HG03064 (cell line): ENCODE measurements at regions not wholly inside any gene's neighbourhood (a gene's known extent, or its start where the extent isn't known, plus 50 kb on each side); places are given as distances from the start of the nearest gene placed in this dataset.

Experiments
- ATAC-seq: cut with Tn5 transposase; IDR thresholded peaks from one replicate; pipeline ENCODE4 v1.9.1; 2021; ENCODE audit warnings: low read depth; ENCODE audit not compliant: unreplicated experiment

DNA sequence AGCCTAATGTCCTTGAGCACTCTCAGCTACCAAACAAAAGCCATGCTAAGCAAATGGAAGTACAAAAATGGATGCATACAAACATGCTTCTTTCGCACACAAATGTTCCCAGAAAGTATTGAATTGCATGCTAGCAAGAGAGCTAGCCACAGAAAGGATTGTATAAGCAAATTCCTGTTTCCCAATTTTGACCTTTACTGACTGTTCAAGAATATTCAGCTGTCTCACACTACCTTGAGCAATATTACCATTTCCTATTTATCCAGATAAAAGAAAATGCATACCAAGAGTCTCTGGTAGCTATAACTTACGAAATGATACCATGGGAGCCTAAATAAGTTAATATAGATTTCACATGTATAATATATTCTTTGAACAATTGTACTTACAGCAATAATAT lies 264.6 kb downstream of the TMEM167A start:
- no peak for ATAC-seq

- no peak for ATAC-seq
Observed at GRCh38 chr5:82811490-82811889, 265.7 kb downstream of the TMEM167A start.

- ATAC-seq, result no peak
Observed at GRCh38 chr5:82809420-82810143, 267.6 kb downstream of the TMEM167A start.

GRCh38 chr5:82808960-82809359 lies 268.2 kb downstream of the TMEM167A start:
- ATAC-seq, result no peak

DNA sequence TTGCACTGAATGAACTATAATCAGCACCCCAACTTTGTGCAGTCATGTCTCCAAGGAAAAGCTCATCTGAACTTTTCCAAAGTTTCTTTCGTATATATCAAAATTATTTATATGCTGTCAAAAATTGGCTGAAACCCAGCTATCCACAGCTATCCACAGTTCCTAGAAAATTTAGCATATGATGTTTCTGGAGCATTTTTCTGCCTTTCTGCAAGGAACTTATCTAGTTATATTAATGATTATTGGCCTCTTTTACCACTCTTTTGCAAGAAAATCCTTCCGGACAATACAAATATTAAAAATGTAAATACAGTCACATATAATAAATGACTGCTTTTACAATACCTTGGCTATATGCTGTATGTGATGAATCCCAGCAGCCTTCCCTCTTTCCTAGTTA lies 270.2 kb downstream of the TMEM167A start:
- ATAC-seq, result no peak

DNA sequence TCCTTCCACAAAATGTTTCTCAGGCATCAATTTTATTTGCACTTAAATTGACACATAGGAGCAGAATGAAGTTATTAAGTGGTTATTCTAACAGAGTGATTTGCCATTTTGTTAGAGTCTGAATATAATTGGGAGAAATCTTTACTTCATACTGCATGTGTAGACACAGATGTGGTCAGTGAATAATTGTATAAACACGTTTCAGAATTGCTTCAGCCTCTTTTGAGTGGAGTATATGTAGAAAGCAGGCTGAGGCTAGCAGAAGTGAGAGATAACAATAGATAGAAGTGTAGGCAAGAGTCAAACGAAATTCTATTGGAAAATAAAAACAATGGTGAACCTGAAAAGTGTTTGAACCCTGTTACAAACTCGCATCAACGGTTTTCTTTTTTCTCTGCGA lies 270.7 kb downstream of the TMEM167A start:
- ATAC-seq, result no peak

- no peak for ATAC-seq
Observed at GRCh38 chr5:82804155-82804690, 273.0 kb downstream of the TMEM167A start.

DNA sequence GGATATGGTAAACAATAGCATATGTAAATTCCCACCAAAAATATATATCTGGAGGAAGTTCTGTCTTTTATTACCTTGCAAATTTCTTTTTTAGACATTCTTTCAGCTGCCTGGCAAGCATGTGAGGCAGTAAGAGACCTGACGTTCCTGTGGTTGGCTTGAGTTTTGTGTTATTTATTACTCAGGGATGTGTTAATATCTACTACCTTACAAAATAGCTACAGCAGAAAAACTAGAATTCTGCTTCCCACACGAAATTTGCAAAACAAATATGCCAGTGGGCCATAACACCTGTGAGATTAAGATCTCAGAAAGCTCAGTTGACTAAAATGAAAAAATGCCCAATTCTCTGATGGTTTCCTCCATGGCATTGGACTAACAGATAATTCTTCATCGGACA lies 274.2 kb downstream of the TMEM167A start:
- ATAC-seq, result no peak

DNA sequence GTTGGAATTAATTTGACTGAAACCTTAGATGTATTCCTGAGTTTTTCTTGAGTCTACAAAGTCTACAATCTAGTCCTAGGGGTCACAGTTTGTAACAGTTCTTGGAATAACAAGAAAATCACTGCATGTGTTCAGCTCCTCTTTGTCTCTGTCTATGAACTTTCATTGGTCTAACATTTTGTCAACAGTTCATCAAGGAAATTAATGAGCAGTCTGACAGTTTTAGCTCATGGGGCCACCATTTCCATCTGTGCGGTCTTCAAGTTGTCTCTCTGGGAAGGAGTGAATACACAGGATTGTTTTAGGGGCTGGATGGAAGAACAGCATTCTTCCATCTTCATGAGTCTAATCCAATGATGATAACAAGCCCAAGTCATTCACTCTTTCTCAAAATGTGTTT lies 276.4 kb downstream of the TMEM167A start:
- no peak for ATAC-seq

DNA sequence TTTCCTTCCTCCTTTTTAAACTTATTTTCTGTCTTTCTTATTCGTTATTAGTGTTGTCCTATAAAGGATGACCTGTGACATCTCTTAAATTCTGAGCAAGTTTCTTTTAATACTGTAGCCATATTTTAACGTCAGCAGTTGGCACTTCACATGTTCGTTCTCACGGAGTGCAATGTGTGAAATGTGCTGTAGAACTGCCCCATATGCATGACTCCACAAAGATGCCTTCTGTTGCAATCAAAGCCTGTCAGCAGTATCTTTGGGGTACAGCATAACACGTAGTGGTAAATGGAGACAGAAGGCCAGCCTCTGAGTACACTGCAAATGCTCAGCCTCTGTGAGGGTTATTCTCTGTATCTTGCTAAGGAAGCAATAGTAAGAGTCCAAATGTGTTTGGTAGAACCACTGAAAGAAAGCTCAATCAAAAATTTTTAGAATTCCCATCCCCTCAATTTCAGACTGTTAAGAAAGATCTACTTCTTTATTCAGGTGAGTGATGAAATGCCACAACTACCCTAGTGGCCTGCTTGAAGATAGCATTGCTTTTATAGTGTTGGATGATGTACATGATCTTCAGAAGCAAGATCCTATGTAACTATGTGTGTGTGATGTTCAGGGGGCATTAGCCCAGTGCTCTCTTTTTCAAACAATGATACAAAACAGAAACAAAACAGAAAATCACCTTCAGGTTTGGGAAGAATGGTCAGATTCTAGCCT lies 277.7 kb downstream of the TMEM167A start:
- no peak for ATAC-seq

DNA sequence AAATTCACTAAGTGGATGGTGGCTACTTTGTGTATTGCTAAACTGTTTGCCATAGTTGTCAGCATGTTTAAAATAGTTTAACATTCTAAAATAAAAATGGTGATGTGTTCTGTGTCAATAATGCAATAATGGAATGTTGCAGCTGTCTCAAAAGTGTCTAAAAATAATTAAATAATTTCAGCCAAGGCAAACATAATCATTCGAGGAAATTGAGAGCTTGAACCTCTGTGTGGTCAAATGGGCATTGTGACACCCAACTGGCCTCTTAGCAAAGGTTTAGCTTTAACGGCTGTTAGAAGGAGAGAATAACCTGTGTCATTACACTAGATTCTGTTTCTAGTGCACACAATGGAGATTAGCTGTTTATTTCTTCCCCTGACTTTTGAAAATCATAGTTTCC lies 278.5 kb downstream of the TMEM167A start:
- ATAC-seq, result no peak

DNA sequence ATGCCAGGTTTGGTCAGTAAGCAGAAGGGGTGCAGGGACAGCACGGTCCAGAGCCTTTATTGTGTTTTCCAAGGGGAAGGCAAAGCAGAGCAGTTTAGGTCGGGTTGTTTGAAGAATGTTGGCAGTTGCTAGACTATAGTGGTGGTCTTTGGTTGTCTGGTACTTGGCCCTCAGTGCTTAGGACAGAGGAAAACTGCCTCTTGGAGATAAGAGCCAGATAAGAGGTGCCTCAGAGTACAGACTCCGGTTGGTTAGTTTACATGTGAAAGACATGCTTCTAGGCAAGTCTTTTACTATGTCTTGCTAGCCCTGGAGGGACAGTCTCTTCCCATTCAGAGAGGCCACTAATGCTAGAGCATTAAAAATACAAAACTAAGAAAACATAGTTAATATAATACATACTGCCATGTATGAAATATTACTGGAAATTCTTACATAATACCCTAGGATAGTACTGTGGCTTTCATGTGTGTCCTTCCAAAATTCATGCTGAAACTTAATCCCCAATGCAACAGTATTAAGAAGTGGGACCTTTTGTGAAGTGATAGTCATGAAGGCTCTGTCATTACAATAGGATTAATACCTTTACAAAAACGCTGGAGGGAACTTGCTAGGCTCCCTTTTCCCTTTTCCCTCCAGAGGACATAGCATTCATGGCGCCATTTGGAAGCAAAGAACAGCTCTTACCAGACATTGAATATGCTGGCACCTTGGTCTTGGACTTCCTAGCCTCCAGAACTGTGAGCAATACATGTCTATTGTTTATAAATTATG lies 280.4 kb downstream of the TMEM167A start:
- no peak for ATAC-seq

DNA sequence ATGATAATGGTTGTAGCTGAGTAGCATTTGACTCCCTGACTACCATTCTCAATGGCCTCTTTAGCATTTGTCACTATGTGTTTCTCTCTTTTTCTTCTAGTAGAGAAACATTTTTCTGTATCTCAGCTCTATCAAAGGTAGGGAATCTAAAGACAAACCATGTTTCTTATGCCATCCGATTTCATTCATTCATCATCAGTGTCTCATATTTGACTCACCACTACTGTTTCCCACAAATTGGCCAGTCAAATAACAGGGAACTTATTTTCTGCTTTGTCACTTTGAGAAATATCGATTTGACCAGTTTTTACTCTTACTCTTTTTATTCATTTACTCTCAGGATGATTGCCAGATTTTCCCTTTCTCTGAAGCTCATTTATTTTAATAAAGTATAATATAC lies 282.3 kb downstream of the TMEM167A start:
- no peak for ATAC-seq

GRCh38 chr5:82793808-82794419 lies 283.3 kb downstream of the TMEM167A start:
- ATAC-seq, result no peak

GRCh38 chr5:82792096-82792495 lies 285.1 kb downstream of the TMEM167A start:
- no peak for ATAC-seq

DNA sequence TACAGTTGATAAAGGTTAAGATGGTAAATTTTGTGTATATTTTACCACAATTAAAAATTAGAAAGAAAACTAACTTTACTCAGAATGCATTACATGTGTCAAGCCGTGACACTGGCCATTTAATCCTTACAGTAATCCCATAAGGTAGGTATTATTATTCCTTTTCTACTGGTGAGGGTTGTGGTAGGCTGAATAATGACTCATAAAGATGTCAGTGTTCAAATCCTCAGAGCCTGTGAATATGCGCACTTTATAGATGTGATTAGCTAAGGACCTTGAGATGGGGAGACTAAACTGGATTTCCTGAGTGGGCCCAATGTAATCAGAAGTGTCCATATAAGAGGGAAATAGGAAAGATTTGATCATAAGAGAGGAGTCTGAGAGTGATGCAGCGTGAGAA lies 288.1 kb downstream of the TMEM167A start:
- ATAC-seq, result no peak

GRCh38 chr5:82786748-82787147 lies 290.4 kb downstream of the TMEM167A start:
- ATAC-seq, result no peak

- ATAC-seq, result no peak
Observed at GRCh38 chr5:82785882-82786509, 291.2 kb downstream of the TMEM167A start.

GRCh38 chr5:82785456-82785855 lies 291.7 kb downstream of the TMEM167A start:
- ATAC-seq, result no peak

DNA sequence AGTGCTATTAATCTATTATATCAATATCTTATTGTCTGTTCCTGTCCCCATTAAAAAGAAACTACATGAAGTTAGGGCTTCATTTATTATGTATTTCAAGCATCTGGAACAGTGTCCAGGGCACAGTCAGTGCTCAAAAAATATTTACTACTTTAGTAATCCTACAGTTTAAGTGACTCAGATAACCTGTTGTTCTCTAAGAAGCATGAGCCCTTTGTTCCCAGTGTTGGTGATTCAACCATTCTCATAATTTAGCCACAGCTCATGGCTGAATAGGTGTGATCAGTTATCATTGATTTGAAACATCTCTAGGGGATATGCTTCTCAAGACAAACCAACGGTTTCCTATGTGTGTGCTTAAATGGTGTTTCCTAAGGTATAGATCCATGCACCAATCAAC lies 292.7 kb downstream of the TMEM167A start:
- ATAC-seq, result no peak
